GM12878 (cell line): ENCODE measurements at regions not wholly inside any gene's neighbourhood (a gene's known extent, or its start where the extent isn't known, plus 50 kb on each side); places are given as distances from the start of the nearest gene placed in this dataset.

Experiments used
- ATAC-seq: fragments of 200-7000 bp; cut with Tn5 transposase; 3 replicates; pipeline ENCODE4 v1.9.1; 2020; ENCODE audit warnings: mild to moderate bottlenecking, moderate library complexity
- BruUV-seq: library from RNA; stranded (reverse); fragments of 400-500 nt; replicated peaks from 2 replicates; lab custom pipeline; 2021; lab: Mats Ljungman, UMichigan
- CTCF ChIA-PET: fragments of 300-600 bp; sonication (Branson Sonifier 250); formaldehyde crosslinking; extraction: SDS; loops from one replicate; lab custom pipeline; 2021; ENCODE audit warnings: inconsistent platforms; lab: Yijun Ruan, JAX
- POLR2A ChIA-PET: fragments of 350-600 bp; formaldehyde crosslinking; extraction: SDS; loops from one replicate; lab custom pipeline; 2021; ENCODE audit warnings: inconsistent platforms; lab: Charles Lee
- RAD21 ChIA-PET: fragments of 300-600 bp; sonication (Branson Sonifier 250); formaldehyde crosslinking; loops from one replicate; lab custom pipeline; 2023; ENCODE audit warnings: antibody characterized with exemption; ENCODE audit not compliant: unreplicated experiment; lab: Charles Lee
- SMC1A ChIA-PET: fragments of 300-600 bp; sonication (Branson Sonifier 250); formaldehyde crosslinking; loops from one replicate; lab custom pipeline; 2023; ENCODE audit not compliant: unreplicated experiment, uncharacterized antibody; lab: Charles Lee
- DNase-seq: peaks from one replicate; pipeline ENCODE4 v3.0.0-alpha.2; 2011; ENCODE audit warnings: low read depth, low spot score
- FAIRE-seq: peaks from 3 replicates; lab custom pipeline; 2011; peaks lifted over from hg19 to GRCh38; lab: Jason Lieb, UNC
- H2AFZ ChIP-seq: 2 replicates; pipeline ENCODE4 v1.6.0; 2011; ENCODE audit warnings: low read depth, low read length, control low read depth; ENCODE audit not compliant: control insufficient read depth
- H3K27ac ChIP-seq: 2 replicates; pipeline ENCODE4 v1.5.1; 2011; ENCODE audit warnings: control low read depth; ENCODE audit not compliant: control insufficient read depth, insufficient read depth
- H3K27me3 ChIP-seq, 2 experiments: replicated peaks in 1 of 2; 2 replicates each; pipeline versions ENCODE4 v1.6.0 to v1.6.1; 2011; ENCODE audit warnings: low read length in 1 of 2; ENCODE audit not compliant: control insufficient read depth in 2 of 2, insufficient read depth in 2 of 2
- H3K36me3 ChIP-seq, 2 experiments: 2 replicates each; pipeline ENCODE4 v1.5.1; 2011; ENCODE audit warnings: low read length in 1 of 2; ENCODE audit not compliant: control insufficient read depth in 2 of 2, insufficient read depth in 2 of 2
- H3K4me1 ChIP-seq: 2 replicates; pipeline ENCODE4 v1.6.1; 2011; ENCODE audit warnings: mild to moderate bottlenecking, low read length, moderate library complexity, mixed read lengths; ENCODE audit not compliant: control insufficient read depth, insufficient read depth
- H3K4me2 ChIP-seq: 2 replicates; pipeline ENCODE4 v1.6.0; 2011; ENCODE audit warnings: control low read depth; ENCODE audit not compliant: control insufficient read depth, insufficient read depth
- H3K4me3 ChIP-seq: fragments of 200-600 bp; sonication (generic); 2 replicates; pipeline ENCODE4 v1.5.1; 2016
- H3K79me2 ChIP-seq: 2 replicates; pipeline ENCODE4 v1.6.0; 2011; ENCODE audit warnings: low read length; ENCODE audit not compliant: control insufficient read depth, insufficient read depth
- H3K9ac ChIP-seq: 2 replicates; pipeline ENCODE4 v1.8.0; 2011; ENCODE audit warnings: low read length, control low read depth, mixed read lengths; ENCODE audit not compliant: control insufficient read depth, insufficient read depth
- H3K9me3 ChIP-seq: replicated peaks from 3 replicates; pipeline ENCODE4 v1.5.1; 2011; ENCODE audit warnings: mild to moderate bottlenecking, low read length; ENCODE audit not compliant: control insufficient read depth, insufficient read depth
- H4K20me1 ChIP-seq: 2 replicates; pipeline ENCODE4 v1.6.0; 2011; ENCODE audit not compliant: control insufficient read depth, insufficient read depth
- ATF7 ChIP-seq: fragments of 450-650 bp; IDR thresholded peaks from 2 replicates; pipeline ENCODE4 v1.6.1; 2016; ENCODE audit warnings: low read depth, mild to moderate bottlenecking
- BACH1 ChIP-seq: fragments of 450-650 bp; IDR thresholded peaks from 2 replicates; pipeline ENCODE4 v1.6.1; 2017; ENCODE audit warnings: mild to moderate bottlenecking, borderline replicate concordance
- BRCA1 ChIP-seq: IDR thresholded peaks from 2 replicates; pipeline ENCODE4 v1.6.1; 2011; ENCODE audit warnings: low read depth, low read length, improper control_type of control experiment
- CUX1 ChIP-seq: IDR thresholded peaks from 2 replicates; pipeline ENCODE4 v1.6.1; 2012; ENCODE audit warnings: improper control_type of control experiment, low read depth, low read length; ENCODE audit not compliant: insufficient replicate concordance
- HCFC1 ChIP-seq: fragments of 150-350 bp; IDR thresholded peaks from 2 replicates; pipeline ENCODE4 v1.6.1; 2014; ENCODE audit warnings: low read length
- PAX5 ChIP-seq: IDR thresholded peaks from 2 replicates; pipeline ENCODE4 v1.6.1; 2011; ENCODE audit warnings: low read depth, low read length, borderline replicate concordance
- SKIL ChIP-seq: fragments of 450-650 bp; IDR thresholded peaks from 2 replicates; pipeline ENCODE4 v1.6.1; 2017; ENCODE audit warnings: mild to moderate bottlenecking, low read depth, inconsistent platforms; ENCODE audit not compliant: poor library complexity, severe bottlenecking
- WGBS: methylation state at CpG from one replicate; pipeline ENCODE4 v1.1.6; 2016; ENCODE audit warnings: low lambda C conversion rate; ENCODE audit not compliant: insufficient replicate concordance, insufficient coverage; ENCODE audit errors: missing lambda C conversion rate; 5-methylcytosine and 5-hydroxymethylcytosine counted together
- in situ Hi-C: fragments of 300-500 bp; cut with MboI; formaldehyde crosslinking; loops from 9 replicates; pipeline ENCODE4 v1.14.3; 2018; ENCODE audit warnings: mixed read lengths
- intact Hi-C: fragments of 100-400 bp; cut with micrococcal nuclease; formaldehyde crosslinking; loops from one replicate; pipeline ENCODE4 v1.14.2; 2022; ENCODE audit not compliant: unreplicated experiment

- TF ChIP-seq HCFC1 (no peak), CUX1 (no peak), PAX5 (no peak), ATF7 (no peak), SKIL (no peak), BRCA1 (no peak), BACH1 (no peak)
- ChIA-PET CTCF (no interaction called here), RAD21 (no interaction called here), POLR2A (no interaction called here), SMC1A (no interaction called here)
- WGBS: 40% methylated on average over 9 of the region's 10 CpGs
- Histone ChIP-seq H2AFZ (no peak overlapping the region), H3K4me3 (no peak overlapping the region), H3K36me3 (no peaks in the 10 kb centered on the region), H3K27ac (no peak overlapping the region), H3K4me1 (no peaks in the 10 kb centered on the region), H3K27me3 (no peaks in the 10 kb centered on the region), H3K9ac (no peak overlapping the region), H3K4me2 (no peak overlapping the region), H3K79me2 (no peaks in the 10 kb centered on the region), H4K20me1 (no peaks in the 10 kb centered on the region), H3K9me3 (no peaks in the 10 kb centered on the region; the same call in 2 of the 3 replicates)
- DNase-seq: no peak
- no TSS peak for BruUV-seq
- in situ Hi-C loops: no loop called here
- no peak for FAIRE-seq
- intact Hi-C loops: no loop called here
- no peak for ATAC-seq
These were observed 1258.6 kb downstream of the OLFM4 start for GRCh38 chr13:54287062-54287764.
